GM18505 (cell line): ENCODE measurements at regions not wholly inside any gene's neighbourhood (a gene's known extent, or its start where the extent isn't known, plus 50 kb on each side); places are given as distances from the start of the nearest gene placed in this dataset.

Experiments used
- ATAC-seq: cut with Tn5 transposase; IDR thresholded peaks from one replicate; pipeline ENCODE4 v1.9.1; 2021; ENCODE audit not compliant: unreplicated experiment
- POLR2A ChIP-seq: IDR thresholded peaks from 4 replicates; pipeline ENCODE4 v1.6.1; 2011; ENCODE audit warnings: borderline replicate concordance; ENCODE audit not compliant: insufficient read depth, insufficient read length; ENCODE audit errors: extremely low read depth

DNA sequence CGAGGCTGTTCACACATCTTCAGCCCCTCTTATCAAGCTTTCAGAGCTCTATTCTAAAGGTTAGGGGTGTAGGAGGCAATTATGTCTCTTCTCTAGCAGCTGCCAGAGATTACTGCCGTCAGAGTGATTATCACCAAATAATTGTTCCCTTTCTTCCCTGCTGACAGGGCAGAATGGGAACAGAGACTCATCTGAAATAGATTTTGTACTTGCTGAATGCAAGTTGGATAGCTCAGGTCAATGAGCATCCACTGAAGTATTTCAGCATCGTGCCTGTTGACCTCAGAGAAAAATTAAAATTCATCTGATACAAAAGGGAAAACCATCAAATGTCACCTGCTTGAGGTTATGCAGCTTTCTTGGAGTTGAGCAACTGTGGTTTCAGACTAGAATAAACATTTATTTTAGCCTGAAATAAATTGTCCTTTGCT is 213.7 kb upstream of the MAP3K1 start:
- TF ChIP-seq POLR2A = no peak
- no peak for ATAC-seq

DNA sequence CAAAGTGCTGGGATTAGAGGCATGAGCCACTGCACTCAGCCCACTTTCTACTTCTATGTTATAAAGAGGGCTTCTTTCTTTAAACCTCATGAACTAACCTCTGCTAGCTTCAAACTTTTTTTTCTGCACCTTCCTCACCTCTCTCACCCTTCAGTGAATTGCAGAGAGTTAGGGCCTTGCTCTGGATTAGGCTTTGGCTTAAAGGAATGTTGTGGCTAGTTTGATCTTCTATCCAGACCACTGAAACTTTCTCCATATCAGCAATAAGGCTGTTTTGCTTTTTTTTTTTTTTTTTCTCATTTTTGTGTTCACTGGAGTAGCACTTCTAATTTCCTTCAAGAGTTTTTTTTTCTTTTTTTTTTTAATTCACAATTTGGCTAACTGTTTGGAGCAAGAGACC is 216.4 kb upstream of the MAP3K1 start:
- TF ChIP-seq POLR2A = no peak
- ATAC-seq = no peak

- no peak for TF ChIP-seq POLR2A
- no peak for ATAC-seq
Measured at GRCh38 chr5:56596155-56596554, 219.2 kb upstream of the MAP3K1 start.

GRCh38 chr5:56595566-56595965 is 219.8 kb upstream of the MAP3K1 start:
- no peak for TF ChIP-seq POLR2A
- ATAC-seq = no peak

DNA sequence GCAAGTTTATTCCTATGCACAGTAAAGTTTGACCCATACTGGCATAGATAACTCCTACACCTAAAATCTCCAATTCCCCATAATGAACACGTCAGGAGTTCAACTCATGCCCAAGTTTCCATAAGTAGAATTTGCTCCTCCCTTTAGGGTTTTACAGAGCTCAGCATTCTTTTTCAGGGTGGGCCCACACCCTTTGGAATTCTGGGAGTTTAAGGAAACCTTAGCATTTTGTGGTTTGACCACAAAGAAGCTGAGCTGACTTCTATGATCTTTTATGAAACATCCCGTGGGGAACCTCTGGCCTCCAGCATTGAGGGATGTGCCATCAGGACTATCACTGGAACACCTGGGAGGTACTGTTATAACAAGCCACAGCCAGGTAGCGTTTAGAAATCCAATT is 220.6 kb upstream of the MAP3K1 start:
- TF ChIP-seq POLR2A = no peak
- ATAC-seq = no peak

DNA sequence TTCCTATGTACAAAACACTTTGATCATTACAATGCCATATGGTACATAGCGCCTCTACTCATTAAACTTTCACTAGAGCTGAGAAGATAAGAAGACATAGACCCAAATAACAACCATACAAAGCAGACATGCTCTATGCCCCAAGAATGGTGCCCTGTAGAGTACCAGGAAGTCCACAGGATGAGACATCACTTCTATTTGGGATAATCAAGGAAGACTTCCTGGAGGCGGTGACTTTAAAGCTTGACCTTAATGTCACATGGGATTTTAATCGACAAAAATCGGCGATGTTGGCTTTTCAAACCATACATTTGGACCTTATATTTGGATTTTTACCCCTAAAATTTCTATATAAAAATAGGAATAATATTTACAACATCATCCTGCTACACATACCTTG is 224.3 kb upstream of the MAP3K1 start:
- ATAC-seq = no peak
- no peak for TF ChIP-seq POLR2A

DNA sequence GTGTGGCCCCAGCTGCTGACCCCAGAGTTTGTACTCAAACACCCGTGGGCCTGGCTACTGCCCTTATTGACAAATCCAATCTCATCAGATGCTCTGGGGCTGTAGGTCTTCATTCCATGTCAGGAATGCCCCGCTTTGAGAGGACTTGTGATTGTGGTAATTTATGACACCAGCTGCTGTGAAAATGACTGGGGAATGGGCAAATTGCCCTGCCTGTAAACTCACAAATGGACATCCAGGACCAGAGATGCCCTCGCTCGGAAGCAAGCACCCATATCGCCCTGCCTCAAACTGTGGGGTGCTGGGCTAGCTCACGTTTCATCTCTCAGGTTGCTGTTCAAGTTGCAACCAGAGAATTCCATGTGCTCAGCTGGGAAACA is 225.9 kb upstream of the MAP3K1 start:
- no peak for ATAC-seq

DNA sequence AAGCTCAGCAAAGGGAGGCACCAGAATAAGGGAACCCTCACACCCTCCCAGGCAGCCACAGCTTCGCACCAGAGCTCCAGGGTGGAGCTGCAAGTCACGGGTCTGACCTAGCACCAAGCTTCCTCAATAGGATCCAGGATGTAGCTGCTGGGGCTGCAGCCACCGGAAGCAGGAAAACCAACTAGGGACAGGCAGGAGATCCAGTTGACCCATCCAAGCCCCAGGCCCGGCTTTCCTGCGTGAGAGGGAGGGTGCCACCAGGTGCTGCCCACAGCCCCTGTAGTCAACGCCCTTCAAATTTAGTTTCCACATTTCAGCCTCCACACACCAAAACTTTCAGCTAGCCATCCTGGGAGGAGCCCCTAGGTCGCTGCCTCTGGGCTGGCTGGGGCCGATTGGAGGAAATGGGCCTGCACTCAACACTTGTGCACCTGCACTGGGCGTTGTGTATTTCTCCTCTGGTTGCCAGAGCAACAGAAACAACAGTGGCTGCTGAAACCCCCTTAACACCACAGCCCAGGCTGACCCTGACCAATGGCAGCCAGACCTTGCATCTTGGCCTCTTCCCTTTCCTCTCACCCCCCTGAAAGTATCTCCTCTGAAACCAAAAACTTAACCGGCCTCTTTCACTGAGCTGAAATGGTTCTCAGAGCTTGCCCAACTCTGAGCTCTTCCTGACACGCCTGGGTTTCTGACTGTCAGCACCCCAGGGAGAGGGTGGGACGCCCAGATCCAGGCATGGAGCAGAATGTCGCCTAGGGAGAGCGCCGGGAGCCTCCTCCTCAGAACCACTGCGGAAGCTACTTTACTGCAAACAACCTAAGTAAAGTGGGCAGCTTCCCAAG is 226.5 kb upstream of the MAP3K1 start:
- ATAC-seq = peak; percentile 98
- peak; percentile 59 for TF ChIP-seq POLR2A

More for the DNA sequence above, 225.9 kb upstream of the MAP3K1 start:
- no peak for TF ChIP-seq POLR2A

DNA sequence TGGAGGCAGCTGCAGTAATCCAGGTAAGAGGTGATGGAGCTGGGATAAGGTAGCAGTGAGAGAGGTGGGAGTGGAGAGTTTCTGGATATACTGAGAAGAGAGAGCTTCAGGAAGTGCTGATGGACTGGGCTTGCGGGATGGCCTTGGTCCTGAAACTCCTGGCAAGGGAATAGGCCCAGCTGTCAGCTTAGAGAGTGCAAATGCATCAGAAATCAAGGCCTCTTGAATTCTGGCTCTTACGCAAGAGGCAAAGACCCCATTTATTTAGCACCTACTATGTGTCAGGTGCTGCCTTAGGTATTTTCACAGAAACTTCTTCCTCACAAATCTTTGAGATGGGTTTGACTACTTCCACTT is 227.2 kb upstream of the MAP3K1 start:
- TF ChIP-seq POLR2A = no peak
- ATAC-seq = no peak

- ATAC-seq = no peak
- no peak for TF ChIP-seq POLR2A
Measured at GRCh38 chr5:56587381-56588130, 227.8 kb upstream of the MAP3K1 start.

- TF ChIP-seq POLR2A = no peak
- ATAC-seq = no peak
Measured at GRCh38 chr5:56585999-56586691, 229.2 kb upstream of the MAP3K1 start.

DNA sequence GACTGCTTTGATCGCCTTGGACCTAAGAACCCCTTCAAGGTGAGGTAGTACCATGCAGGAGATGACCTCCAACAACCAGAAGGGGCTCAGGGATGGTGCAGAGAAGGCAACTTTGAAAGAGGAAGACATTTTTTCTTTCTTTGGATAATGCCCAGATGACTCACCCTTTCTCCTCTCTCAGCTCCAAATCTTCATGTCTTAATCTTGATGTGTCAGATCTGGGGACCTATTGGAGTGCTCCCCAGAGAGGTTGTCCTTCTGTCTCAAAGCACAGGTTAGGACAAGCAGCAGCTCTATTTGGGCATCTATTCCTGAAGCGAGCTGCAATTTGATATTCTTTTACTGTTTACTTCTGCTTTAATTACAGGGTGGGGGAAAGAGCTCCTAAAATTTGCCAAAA is 229.9 kb upstream of the MAP3K1 start:
- ATAC-seq = no peak
- no peak for TF ChIP-seq POLR2A

GRCh38 chr5:56581426-56581825 is 233.9 kb upstream of the MAP3K1 start:
- no peak for ATAC-seq
- TF ChIP-seq POLR2A = no peak
